IMR-90 (cell line): ENCODE measurements at regions not wholly inside any gene's neighbourhood (a gene's known extent, or its start where the extent isn't known, plus 50 kb on each side); places are given as distances from the start of the nearest gene placed in this dataset.

Experiments used
- ATAC-seq: fragments of 200-7000 bp; cut with Tn5 transposase; 2 replicates; pipeline ENCODE4 v1.9.1; 2020; ENCODE audit warnings: low read depth, mild to moderate bottlenecking, moderate library complexity
- BruUV-seq: library from RNA; stranded (reverse); fragments of 400-500 nt; replicated peaks from 2 replicates; lab custom pipeline; 2021; lab: Mats Ljungman, UMichigan
- CTCF ChIA-PET: fragments of 300-600 bp; formaldehyde crosslinking; extraction: SDS; loops from one replicate; lab custom pipeline; 2021; ENCODE audit warnings: antibody characterized with exemption; lab: Yijun Ruan, JAX
- POLR2A ChIA-PET: fragments of 300-600 bp; sonication (Branson Sonifier 250); formaldehyde crosslinking; loops from one replicate; lab custom pipeline; 2022; ENCODE audit warnings: antibody characterized with exemption; ENCODE audit not compliant: unreplicated experiment; lab: Charles Lee
- DNase-seq: peaks from one replicate; pipeline ENCODE4 v3.0.0; 2013
- H2AFZ ChIP-seq: replicated peaks from 2 replicates; pipeline ENCODE3; 2013; ENCODE audit warnings: low read length, mild to moderate bottlenecking; ENCODE audit not compliant: poor library complexity
- H2AK5ac ChIP-seq: 2 replicates; pipeline ENCODE4 v1.6.1; 2013; ENCODE audit warnings: low read depth, low read length, inconsistent platforms
- H2AK9ac ChIP-seq: replicated peaks from 2 replicates; pipeline ENCODE3; 2013; ENCODE audit warnings: mild to moderate bottlenecking, low read depth, low read length, moderate library complexity; ENCODE audit not compliant: poor library complexity
- H2BK120ac ChIP-seq: 2 replicates; pipeline ENCODE4 v1.6.1; 2013; ENCODE audit warnings: low read depth, low read length, inconsistent platforms
- H2BK15ac ChIP-seq: 3 replicates; pipeline ENCODE4 v1.6.1; 2013; ENCODE audit warnings: low read depth, low read length, inconsistent platforms
- H2BK20ac ChIP-seq: 2 replicates; pipeline ENCODE4 v1.6.1; 2013; ENCODE audit warnings: low read depth, mild to moderate bottlenecking, inconsistent platforms, low read length, moderate library complexity
- H2BK5ac ChIP-seq: 2 replicates; pipeline ENCODE4 v1.6.1; 2013; ENCODE audit warnings: mild to moderate bottlenecking, low read depth, low read length, inconsistent platforms; ENCODE audit not compliant: poor library complexity, severe bottlenecking
- H3K14ac ChIP-seq: replicated peaks from 2 replicates; pipeline ENCODE4 v1.6.1; 2013; ENCODE audit warnings: low read depth, low read length, inconsistent platforms
- H3K18ac ChIP-seq: 2 replicates; pipeline ENCODE4 v1.6.1; 2013; ENCODE audit warnings: low read depth, low read length, control low read depth
- H3K23ac ChIP-seq: 2 replicates; pipeline ENCODE4 v1.6.1; 2013; ENCODE audit warnings: low read depth, low read length, inconsistent platforms
- H3K27ac ChIP-seq: 2 replicates; pipeline ENCODE4 v1.5.1; 2013; ENCODE audit warnings: mild to moderate bottlenecking, control low read depth, low read length; ENCODE audit not compliant: insufficient read depth
- H3K27me3 ChIP-seq: 2 replicates; pipeline ENCODE4 v1.6.1; 2013; ENCODE audit warnings: low read length; ENCODE audit not compliant: control insufficient read depth, insufficient read depth
- H3K36me3 ChIP-seq: 2 replicates; pipeline ENCODE4 v1.6.1; 2013; ENCODE audit warnings: low read length, mixed read lengths; ENCODE audit not compliant: control insufficient read depth, insufficient read depth
- H3K4ac ChIP-seq: 2 replicates; pipeline ENCODE4 v1.6.1; 2013; ENCODE audit warnings: low read depth, low read length, inconsistent platforms
- H3K4me1 ChIP-seq: 2 replicates; pipeline ENCODE4 v1.6.1; 2013; ENCODE audit warnings: low read length, mixed read lengths; ENCODE audit not compliant: control insufficient read depth, insufficient read depth
- H3K4me2 ChIP-seq: 2 replicates; pipeline ENCODE4 v1.6.1; 2013; ENCODE audit warnings: low read depth, mild to moderate bottlenecking, control low read depth, low read length, moderate library complexity
- H3K4me3 ChIP-seq: 2 replicates; pipeline ENCODE4 v1.5.1; 2013; ENCODE audit warnings: low read depth, mild to moderate bottlenecking, control low read depth, low read length, moderate library complexity; ENCODE audit not compliant: insufficient read depth
- H3K56ac ChIP-seq: 2 replicates; pipeline ENCODE4 v1.6.1; 2013; ENCODE audit warnings: low read length, inconsistent platforms; ENCODE audit not compliant: insufficient read depth; ENCODE audit errors: extremely low read depth
- H3K79me1 ChIP-seq, 2 experiments: 2 replicates each; pipeline ENCODE4 v1.6.1; 2013; ENCODE audit warnings: low read length in 2 of 2, inconsistent platforms in 1 of 2, low read depth in 1 of 2
- H3K9ac ChIP-seq: 2 replicates; pipeline ENCODE4 v1.6.1; 2013; ENCODE audit warnings: low read depth, low read length, control low read depth
- H3K9me1 ChIP-seq: 2 replicates; pipeline ENCODE4 v1.6.1; 2013; ENCODE audit warnings: low read length, inconsistent platforms; ENCODE audit not compliant: insufficient read depth
- H3K9me3 ChIP-seq: 2 replicates; pipeline ENCODE4 v1.6.1; 2013; ENCODE audit warnings: low read length; ENCODE audit not compliant: control insufficient read depth, insufficient read depth
- H4K20me1 ChIP-seq: 2 replicates; pipeline ENCODE4 v1.6.1; 2013; ENCODE audit warnings: low read length, inconsistent platforms; ENCODE audit not compliant: insufficient read depth
- H4K5ac ChIP-seq: 2 replicates; pipeline ENCODE4 v1.6.1; 2013; ENCODE audit warnings: mild to moderate bottlenecking, low read depth, low read length, control low read depth
- H4K8ac ChIP-seq, 2 experiments: 2 replicates each; pipeline ENCODE4 v1.6.1; 2013; ENCODE audit warnings: low read depth in 2 of 2, low read length in 2 of 2, control low read depth in 1 of 2, inconsistent platforms in 1 of 2
- H4K91ac ChIP-seq: 2 replicates; pipeline ENCODE4 v1.6.1; 2013; ENCODE audit warnings: low read depth, low read length, inconsistent platforms; ENCODE audit not compliant: insufficient read depth
- BHLHE40 ChIP-seq: fragments of 150-350 bp; IDR thresholded peaks from 2 replicates; pipeline ENCODE4 v1.6.1; 2016; ENCODE audit warnings: mild to moderate bottlenecking, low read depth, low read length
- CEBPB ChIP-seq: IDR thresholded peaks from 2 replicates; pipeline ENCODE4 v1.6.1; 2012; ENCODE audit warnings: low read depth, low read length, improper control_type of control experiment
- CHD1 ChIP-seq: IDR thresholded peaks from 2 replicates; pipeline ENCODE4 v1.6.1; 2012; ENCODE audit warnings: low read depth, low read length, improper control_type of control experiment
- FOS ChIP-seq: fragments of 150-350 bp; IDR thresholded peaks from 2 replicates; pipeline ENCODE4 v1.6.1; 2016; ENCODE audit warnings: low read depth, low read length
- MAFK ChIP-seq: IDR thresholded peaks from 2 replicates; pipeline ENCODE4 v1.6.1; 2012; ENCODE audit warnings: low read depth, low read length, improper control_type of control experiment
- MAZ ChIP-seq: IDR thresholded peaks from 2 replicates; pipeline ENCODE4 v1.6.1; 2012; ENCODE audit warnings: low read depth, mild to moderate bottlenecking, low read length, improper control_type of control experiment, moderate library complexity, borderline replicate concordance
- MXI1 ChIP-seq: IDR thresholded peaks from 2 replicates; pipeline ENCODE4 v1.6.1; 2012; ENCODE audit warnings: low read depth, mild to moderate bottlenecking, low read length, moderate library complexity, borderline replicate concordance
- NFE2L2 ChIP-seq: fragments of 150-350 bp; IDR thresholded peaks from 2 replicates; pipeline ENCODE4 v1.6.1; 2016; ENCODE audit warnings: low read depth, mild to moderate bottlenecking, low read length
- POLR2A ChIP-seq: IDR thresholded peaks from 2 replicates; pipeline ENCODE4 v1.6.1; 2012; ENCODE audit warnings: mild to moderate bottlenecking, low read depth, low read length
- RAD21 ChIP-seq: IDR thresholded peaks from 2 replicates; pipeline ENCODE4 v1.6.1; 2012; ENCODE audit warnings: low read length, improper control_type of control experiment
- RCOR1 ChIP-seq: IDR thresholded peaks from 2 replicates; pipeline ENCODE4 v1.6.1; 2012; ENCODE audit warnings: mild to moderate bottlenecking, low read length, improper control_type of control experiment; ENCODE audit not compliant: insufficient replicate concordance
- RFX5 ChIP-seq: IDR thresholded peaks from 2 replicates; pipeline ENCODE4 v1.8.0; 2012; ENCODE audit warnings: low read depth, mild to moderate bottlenecking, low read length, moderate library complexity
- SMC3 ChIP-seq: fragments of 150-350 bp; IDR thresholded peaks from 2 replicates; pipeline ENCODE4 v1.6.1; 2016; ENCODE audit warnings: low read depth, mild to moderate bottlenecking, antibody characterized with exemption, low read length, moderate library complexity
- WGBS, 2 experiments: methylation state at CpG; one replicate each; pipeline versions ENCODE4 v1.1.5 to v1.1.7; 2013; ENCODE audit warnings: missing lambda C conversion rate in 2 of 2; ENCODE audit not compliant: insufficient read length in 1 of 2; ENCODE audit errors: extremely low coverage in 2 of 2; 5-methylcytosine and 5-hydroxymethylcytosine counted together
- dilution Hi-C: fragments of 300-500 bp; cut with HindIII; formaldehyde crosslinking; loops from one replicate; pipeline ENCODE4 v1.14.3; 2018; ENCODE audit warnings: low sequenced_read_pairs; ENCODE audit not compliant: unreplicated experiment
- in situ Hi-C: fragments of 300-500 bp; cut with MboI; formaldehyde crosslinking; loops from 3 replicates; pipeline ENCODE4 v1.14.3; 2019; ENCODE audit warnings: low sequenced_read_pairs, inconsistent platforms, mixed read lengths
- intact Hi-C: fragments of 100-400 bp; cut with micrococcal nuclease; formaldehyde crosslinking; loops from 2 replicates; pipeline ENCODE4 v1.10.0; 2022
- TF ChIP-seq, protein P1 (sequence below): conservative IDR thresholded peaks from 2 replicates; pipeline ENCODE4 v1.5.1; 2012; ENCODE audit warnings: mild to moderate bottlenecking, low read depth, low read length, improper control_type of control experiment
- TF ChIP-seq, protein P2 (sequence below): fragments of 150-350 bp; IDR thresholded peaks from 2 replicates; pipeline ENCODE4 v1.6.1; 2016; ENCODE audit warnings: low read depth, mild to moderate bottlenecking, low read length, moderate library complexity, borderline replicate concordance
- TF ChIP-seq, protein P3 (sequence below): fragments of 150-350 bp; IDR thresholded peaks from 2 replicates; pipeline ENCODE4 v1.6.1; 2017; ENCODE audit warnings: mild to moderate bottlenecking, antibody characterized with exemption, low read length, low read depth

DNA sequence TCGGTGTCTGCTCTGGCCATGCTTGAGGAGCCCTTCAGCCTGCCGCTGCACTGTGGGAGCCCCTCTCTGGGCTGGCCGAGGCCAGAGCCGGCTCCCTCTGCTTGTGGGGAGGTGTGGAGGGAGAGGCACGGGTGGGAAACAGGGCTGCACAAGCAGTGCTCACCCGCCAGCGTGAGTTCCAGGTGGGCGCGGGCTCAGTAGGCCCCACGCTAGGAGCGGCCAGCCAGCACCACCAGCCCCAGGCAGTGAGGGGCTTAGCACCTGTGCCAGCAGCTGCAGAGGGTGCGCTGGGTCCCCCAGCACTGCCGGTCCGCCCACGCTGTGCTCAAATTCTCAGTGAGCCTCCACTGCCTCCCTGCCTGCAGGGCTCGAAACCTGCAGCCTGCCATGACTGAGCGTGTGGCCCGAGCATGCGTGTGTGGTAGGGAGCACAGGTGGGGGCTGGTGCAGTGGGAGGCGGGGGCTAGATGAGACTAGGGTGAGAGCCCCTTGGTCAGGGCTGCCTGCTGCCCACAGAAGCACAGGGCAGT lies 223.0 kb downstream of the ZNF248 start:
- no peak overlapping the region for H2AK9ac ChIP-seq
- no peak for TF ChIP-seq MAFK
- TF ChIP-seq RAD21: no peak
- TF ChIP-seq RCOR1: no peak
- TF ChIP-seq FOS: no peak
- TF ChIP-seq RFX5: no peak
- TF ChIP-seq, protein P1, sequence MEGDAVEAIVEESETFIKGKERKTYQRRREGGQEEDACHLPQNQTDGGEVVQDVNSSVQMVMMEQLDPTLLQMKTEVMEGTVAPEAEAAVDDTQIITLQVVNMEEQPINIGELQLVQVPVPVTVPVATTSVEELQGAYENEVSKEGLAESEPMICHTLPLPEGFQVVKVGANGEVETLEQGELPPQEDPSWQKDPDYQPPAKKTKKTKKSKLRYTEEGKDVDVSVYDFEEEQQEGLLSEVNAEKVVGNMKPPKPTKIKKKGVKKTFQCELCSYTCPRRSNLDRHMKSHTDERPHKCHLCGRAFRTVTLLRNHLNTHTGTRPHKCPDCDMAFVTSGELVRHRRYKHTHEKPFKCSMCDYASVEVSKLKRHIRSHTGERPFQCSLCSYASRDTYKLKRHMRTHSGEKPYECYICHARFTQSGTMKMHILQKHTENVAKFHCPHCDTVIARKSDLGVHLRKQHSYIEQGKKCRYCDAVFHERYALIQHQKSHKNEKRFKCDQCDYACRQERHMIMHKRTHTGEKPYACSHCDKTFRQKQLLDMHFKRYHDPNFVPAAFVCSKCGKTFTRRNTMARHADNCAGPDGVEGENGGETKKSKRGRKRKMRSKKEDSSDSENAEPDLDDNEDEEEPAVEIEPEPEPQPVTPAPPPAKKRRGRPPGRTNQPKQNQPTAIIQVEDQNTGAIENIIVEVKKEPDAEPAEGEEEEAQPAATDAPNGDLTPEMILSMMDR: no peak
- TF ChIP-seq BHLHE40: no peak
- no peak for TF ChIP-seq SMC3
- TF ChIP-seq MAZ: no peak
- TF ChIP-seq CEBPB: no peak
- TF ChIP-seq, protein P2, sequence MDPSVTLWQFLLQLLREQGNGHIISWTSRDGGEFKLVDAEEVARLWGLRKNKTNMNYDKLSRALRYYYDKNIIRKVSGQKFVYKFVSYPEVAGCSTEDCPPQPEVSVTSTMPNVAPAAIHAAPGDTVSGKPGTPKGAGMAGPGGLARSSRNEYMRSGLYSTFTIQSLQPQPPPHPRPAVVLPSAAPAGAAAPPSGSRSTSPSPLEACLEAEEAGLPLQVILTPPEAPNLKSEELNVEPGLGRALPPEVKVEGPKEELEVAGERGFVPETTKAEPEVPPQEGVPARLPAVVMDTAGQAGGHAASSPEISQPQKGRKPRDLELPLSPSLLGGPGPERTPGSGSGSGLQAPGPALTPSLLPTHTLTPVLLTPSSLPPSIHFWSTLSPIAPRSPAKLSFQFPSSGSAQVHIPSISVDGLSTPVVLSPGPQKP: no peak
- TF ChIP-seq, protein P3, sequence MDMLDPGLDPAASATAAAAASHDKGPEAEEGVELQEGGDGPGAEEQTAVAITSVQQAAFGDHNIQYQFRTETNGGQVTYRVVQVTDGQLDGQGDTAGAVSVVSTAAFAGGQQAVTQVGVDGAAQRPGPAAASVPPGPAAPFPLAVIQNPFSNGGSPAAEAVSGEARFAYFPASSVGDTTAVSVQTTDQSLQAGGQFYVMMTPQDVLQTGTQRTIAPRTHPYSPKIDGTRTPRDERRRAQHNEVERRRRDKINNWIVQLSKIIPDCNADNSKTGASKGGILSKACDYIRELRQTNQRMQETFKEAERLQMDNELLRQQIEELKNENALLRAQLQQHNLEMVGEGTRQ: no peak
- TF ChIP-seq MXI1: no peak
- TF ChIP-seq POLR2A: no peak
- TF ChIP-seq CHD1: no peak
- TF ChIP-seq NFE2L2: no peak
- no peaks in the 10 kb centered on the region for H3K36me3 ChIP-seq
- no peaks in the 10 kb centered on the region for H3K9me1 ChIP-seq
- H4K20me1 ChIP-seq: no peaks in the 10 kb centered on the region
- no peak overlapping the region for H2BK120ac ChIP-seq
- BruUV-seq: no TSS peak
- ChIA-PET CTCF (no interaction called here), POLR2A (no interaction called here)
- no peak overlapping the region for H3K4me3 ChIP-seq
- in situ Hi-C loops: no loop called here
- H3K27me3 ChIP-seq: no peaks in the 10 kb centered on the region
- no peak overlapping the region for H3K18ac ChIP-seq
- dilution Hi-C loops: no loop called here
- H3K4me2 ChIP-seq: no peak overlapping the region
- H3K56ac ChIP-seq: no peak overlapping the region
- H2BK5ac ChIP-seq: no peak overlapping the region
- H3K9me3 ChIP-seq: peaks cover 18% of the 10 kb centered on the region
- no peak overlapping the region for H2AK5ac ChIP-seq
- no peak overlapping the region for H4K91ac ChIP-seq
- intact Hi-C loops: no loop called here
- H3K27ac ChIP-seq: no peak overlapping the region
- H4K8ac ChIP-seq: no peak overlapping the region
- H2AFZ ChIP-seq: no peak overlapping the region
- no peak overlapping the region for H4K5ac ChIP-seq
- no peak overlapping the region for H3K4ac ChIP-seq
- 72% methylated on average over 10 of the region's 20 CpGs; no CpG with 5 or more reads in 1 of the 2 experiments for WGBS, 2 experiments
- no peaks in the 10 kb centered on the region for H3K79me1 ChIP-seq
- no peak overlapping the region for H2BK15ac ChIP-seq
- H3K9ac ChIP-seq: no peak overlapping the region
- H3K4me1 ChIP-seq: no peaks in the 10 kb centered on the region
- no peak overlapping the region for H2BK20ac ChIP-seq
- no peak for ATAC-seq
- DNase-seq: no peak
- H3K14ac ChIP-seq: no peak overlapping the region
- H3K23ac ChIP-seq: no peak overlapping the region
